CD14-positive monocyte (primary cell): ENCODE measurements at regions not wholly inside any gene's neighbourhood (a gene's known extent, or its start where the extent isn't known, plus 50 kb on each side); places are given as distances from the start of the nearest gene placed in this dataset.

ENCODE experiments used
- DNase-seq, 3 donors: peaks; one replicate each; pipeline ENCODE4 v3.0.0-alpha.2; 2011 to 2022
- H2AFZ ChIP-seq: 2 replicates; pipeline ENCODE4 v1.6.0; 2012; ENCODE audit warnings: mild to moderate bottlenecking, low read depth, low read length, inconsistent platforms; ENCODE audit not compliant: insufficient read depth, poor library complexity, severe bottlenecking
- H3K27ac ChIP-seq, 2 donors: 1 replicate in 1 of 2; 2 replicates in 1 of 2; pipeline ENCODE4 v1.5.1; 2012 to 2013; ENCODE audit warnings: low read length in 2 of 2, control low read depth in 1 of 2, inconsistent platforms in 1 of 2, low read depth in 1 of 2, mild to moderate bottlenecking in 1 of 2
- H3K27me3 ChIP-seq, 2 donors: one replicate each; pipeline versions ENCODE4 v1.6.0 to v1.6.1; 2011 to 2013; ENCODE audit warnings: low read length in 2 of 2; ENCODE audit not compliant: control insufficient read depth in 2 of 2, insufficient read depth in 2 of 2
- H3K36me3 ChIP-seq, 2 donors: replicated peaks in 1 of 2; 1 replicate in 1 of 2; 2 replicates in 1 of 2; pipeline versions ENCODE4 v1.5.1 to v1.6.1; 2012 to 2013; ENCODE audit warnings: low read length in 2 of 2, control low read depth in 1 of 2, inconsistent platforms in 1 of 2, mild to moderate bottlenecking in 1 of 2; ENCODE audit not compliant: insufficient read depth in 2 of 2, control insufficient read depth in 1 of 2
- H3K4me1 ChIP-seq, 2 donors: 1 replicate in 1 of 2; 2 replicates in 1 of 2; pipeline versions ENCODE4 v1.5.1 to v1.6.1; 2012 to 2013; ENCODE audit warnings: low read length in 2 of 2, control low read depth in 1 of 2, inconsistent platforms in 1 of 2, mild to moderate bottlenecking in 1 of 2, moderate library complexity in 1 of 2; ENCODE audit not compliant: insufficient read depth in 2 of 2, control insufficient read depth in 1 of 2
- H3K4me2 ChIP-seq: replicated peaks from 2 replicates; pipeline ENCODE3; 2012; ENCODE audit warnings: low read length, moderate library complexity, mild to moderate bottlenecking; ENCODE audit not compliant: poor library complexity, severe bottlenecking; ENCODE audit errors: extremely low read depth
- H3K4me3 ChIP-seq, 3 experiments: fragments of 200-600 bp in 1 of 3; sonication (generic) in 1 of 3; replicated peaks in 1 of 3; 1 replicate in 2 of 3; 2 replicates in 1 of 3; pipeline ENCODE4 v1.5.1; 2011 to 2013; ENCODE audit warnings: low read length in 3 of 3, mild to moderate bottlenecking in 3 of 3, control low read depth in 2 of 3, low read depth in 2 of 3, inconsistent platforms in 1 of 3, moderate library complexity in 1 of 3
- H3K79me2 ChIP-seq: 2 replicates; pipeline ENCODE4 v1.6.0; 2012; ENCODE audit warnings: mild to moderate bottlenecking, control low read depth, inconsistent platforms, low read length, moderate library complexity; ENCODE audit not compliant: insufficient read depth
- H3K9ac ChIP-seq: 2 replicates; pipeline ENCODE4 v1.6.0; 2017; ENCODE audit warnings: low read length, mild to moderate bottlenecking; ENCODE audit not compliant: insufficient read depth, poor library complexity, severe bottlenecking
- H3K9me3 ChIP-seq, 2 donors: replicated peaks in 1 of 2; 1 replicate in 1 of 2; 2 replicates in 1 of 2; pipeline versions ENCODE4 v1.5.1 to v1.6.1; 2012 to 2013; ENCODE audit warnings: low read length in 2 of 2, control low read depth in 1 of 2; ENCODE audit not compliant: control insufficient read depth in 1 of 2, insufficient read depth in 1 of 2
- H4K20me1 ChIP-seq: 2 replicates; pipeline ENCODE4 v1.6.0; 2012; ENCODE audit warnings: mild to moderate bottlenecking, low read length, control low read depth, moderate library complexity; ENCODE audit not compliant: insufficient read depth
- H3K27ac Mint-ChIP-seq, 7 donors: one replicate each; pipeline ENCODE4 v1.8.0; 2020; ENCODE audit warnings: mild to moderate bottlenecking in 7 of 7, mixed read lengths in 7 of 7, moderate library complexity in 6 of 7, inconsistent platforms in 2 of 7
- H3K27me3 Mint-ChIP-seq, 3 donors: one replicate each; pipeline ENCODE4 v1.8.0; 2021 to 2022; ENCODE audit warnings: low read depth in 3 of 3, mild to moderate bottlenecking in 3 of 3, mixed read lengths in 3 of 3, moderate library complexity in 3 of 3, inconsistent platforms in 1 of 3
- H3K36me3 Mint-ChIP-seq, 2 donors: one replicate each; pipeline ENCODE4 v1.8.0; 2020; ENCODE audit warnings: mixed read lengths in 2 of 2, inconsistent platforms in 1 of 2, mild to moderate bottlenecking in 1 of 2
- H3K4me1 Mint-ChIP-seq: one replicate; pipeline ENCODE4 v1.8.0; 2020; ENCODE audit warnings: mild to moderate bottlenecking, mixed read lengths
- H3K4me3 Mint-ChIP-seq, 2 donors: one replicate each; pipeline ENCODE4 v1.8.0; 2020; ENCODE audit warnings: mild to moderate bottlenecking in 2 of 2, mixed read lengths in 2 of 2, moderate library complexity in 1 of 2
- H3K9me3 Mint-ChIP-seq, 7 donors: one replicate each; pipeline ENCODE4 v1.8.0; 2020 to 2022; ENCODE audit warnings: mixed read lengths in 7 of 7, mild to moderate bottlenecking in 6 of 7, moderate library complexity in 6 of 7, inconsistent platforms in 2 of 7
- CTCF ChIP-seq: fragments of 200-600 bp; IDR thresholded peaks from one replicate; pipeline ENCODE4 v1.8.0; 2022; ENCODE audit warnings: antibody characterized with exemption, mild to moderate bottlenecking
- WGBS: methylation state at CpG from one replicate; pipeline ENCODE4 v1.1.5; 2013; ENCODE audit warnings: missing lambda C conversion rate; ENCODE audit not compliant: insufficient coverage; 5-methylcytosine and 5-hydroxymethylcytosine counted together
- intact Hi-C, 2 donors: fragments of 100-400 bp; cut with micrococcal nuclease; formaldehyde crosslinking; loops; one replicate each; pipeline versions ENCODE4 v1.15.0 to v1.15.1; 2023

GRCh38 chr10:20474064-20474463, 423.0 kb downstream of the NEBL start:
- H3K4me3 ChIP-seq: no peak overlapping the region
- no peaks in the 10 kb centered on the region for H3K4me1 Mint-ChIP-seq
- no peak overlapping the region for H3K9ac ChIP-seq
- no peak overlapping the region for H3K4me2 ChIP-seq
- H3K27ac Mint-ChIP-seq: no peak overlapping the region
- peaks cover 0 to 2% (median 0%) of the 10 kb centered on the region in 3 donors for H3K27me3 Mint-ChIP-seq
- WGBS: no CpG with 5 or more reads among the region's 2 CpGs
- no peaks in the 10 kb centered on the region for H3K36me3 ChIP-seq
- no peaks in the 10 kb centered on the region for H3K36me3 Mint-ChIP-seq
- no peaks in the 10 kb centered on the region for H3K27me3 ChIP-seq
- no peak overlapping the region for H2AFZ ChIP-seq
- H3K4me1 ChIP-seq: no peaks in the 10 kb centered on the region
- DNase-seq: no peak
- intact Hi-C loops: no loop called here
- no peak overlapping the region for H3K4me3 Mint-ChIP-seq
- H3K9me3 Mint-ChIP-seq: peaks cover 0 to 2% (median 0%) of the 10 kb centered on the region in 7 donors
- TF ChIP-seq CTCF: no peak
- H3K9me3 ChIP-seq: no peaks in the 10 kb centered on the region
- H3K27ac ChIP-seq: no peak overlapping the region
- H3K79me2 ChIP-seq: no peaks in the 10 kb centered on the region
- no peaks in the 10 kb centered on the region for H4K20me1 ChIP-seq

- H3K9me3 Mint-ChIP-seq: peaks cover 0 to 2% (median 1%) of the 10 kb centered on the region in 7 donors
- Histone ChIP-seq H3K36me3 (no peaks in the 10 kb centered on the region), H3K4me2 (no peak overlapping the region), H3K4me1 (no peaks in the 10 kb centered on the region), H3K9ac (no peak overlapping the region), H3K9me3 (no peaks in the 10 kb centered on the region), H2AFZ (no peak overlapping the region), H3K4me3 (no peak overlapping the region), H4K20me1 (no peaks in the 10 kb centered on the region), H3K27me3 (no peaks in the 10 kb centered on the region), H3K79me2 (no peaks in the 10 kb centered on the region), H3K27ac (no peak overlapping the region)
- no peak overlapping the region for H3K27ac Mint-ChIP-seq
- H3K36me3 Mint-ChIP-seq: no peaks in the 10 kb centered on the region
- H3K4me3 Mint-ChIP-seq: no peak overlapping the region
- no peak for DNase-seq
- intact Hi-C loops: no loop called here
- no peaks in the 10 kb centered on the region for H3K4me1 Mint-ChIP-seq
- peaks cover 0 to 2% (median 0%) of the 10 kb centered on the region in 3 donors for H3K27me3 Mint-ChIP-seq
- no peak for TF ChIP-seq CTCF
- no CpG with 5 or more reads among the region's 5 CpGs for WGBS
These were observed 423.9 kb downstream of the NEBL start for GRCh38 chr10:20473023-20473760.
